ENCODE measurements at regions not wholly inside any gene's neighbourhood (a gene's known extent, or its start where the extent isn't known, plus 50 kb on each side); places are given as distances from the start of the nearest gene placed in this dataset.

DNA sequence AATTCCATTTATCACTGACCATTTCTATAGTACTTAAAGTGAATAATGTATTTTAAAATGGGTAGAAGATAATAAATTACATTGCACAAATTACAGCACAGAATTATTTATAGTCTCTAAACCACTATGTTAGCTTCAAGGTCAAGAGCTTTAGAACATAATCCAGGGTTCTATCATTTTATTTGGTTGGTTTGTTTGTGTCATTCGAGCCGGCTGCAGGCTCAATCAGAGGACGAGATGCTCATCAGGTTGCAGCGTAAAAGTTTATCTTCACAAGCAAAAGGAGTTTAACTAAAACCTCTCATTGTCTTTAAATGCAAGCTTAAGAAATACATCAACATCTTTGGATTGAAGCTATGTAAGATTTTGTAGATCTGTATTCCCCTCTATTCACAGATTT, 523.8 kb downstream of the EFNA5 start:
- no peak for DNase-seq (ENCODE audit: low read depth)

DNA sequence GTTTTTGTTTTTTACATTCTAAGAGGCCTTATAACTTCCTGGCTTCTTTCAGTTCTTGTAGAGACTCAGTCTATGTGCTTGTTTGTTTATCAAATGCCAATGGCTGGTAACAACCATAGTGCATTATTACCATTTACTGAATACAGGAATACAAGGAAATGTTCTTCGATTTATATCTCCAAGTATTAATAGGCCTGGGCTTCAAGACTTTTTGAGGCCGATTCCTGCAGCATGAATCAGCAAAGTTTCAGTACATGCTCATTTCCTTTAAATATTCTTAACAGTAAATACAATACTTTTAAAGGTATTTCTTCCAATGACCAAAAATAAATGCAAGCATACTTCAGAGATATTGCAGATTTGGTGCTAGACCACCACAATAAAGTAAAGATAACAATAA, 535.3 kb downstream of the EFNA5 start:
- DNase-seq (ENCODE audit: low read depth) = peak; percentile 5

DNA sequence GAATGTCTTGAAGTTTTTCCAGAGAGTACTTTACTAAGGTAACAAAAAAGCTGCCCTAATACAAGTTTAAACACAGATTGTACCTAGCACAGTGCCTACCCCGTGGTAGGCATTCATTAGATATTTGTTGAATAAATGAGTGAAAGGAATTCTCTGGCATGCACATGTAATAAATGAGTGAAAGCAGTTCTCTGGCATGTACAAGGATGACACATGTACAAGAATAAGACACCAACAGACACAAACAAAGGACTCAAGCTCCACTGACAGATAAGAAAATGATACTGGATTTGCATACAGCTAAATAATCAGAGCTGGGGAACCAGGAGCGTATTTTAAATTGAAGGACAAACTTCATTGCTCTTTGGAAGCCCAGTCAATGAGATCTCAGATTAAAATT, 535.8 kb downstream of the EFNA5 start:
- DNase-seq (ENCODE audit: low read depth) = no peak

DNA sequence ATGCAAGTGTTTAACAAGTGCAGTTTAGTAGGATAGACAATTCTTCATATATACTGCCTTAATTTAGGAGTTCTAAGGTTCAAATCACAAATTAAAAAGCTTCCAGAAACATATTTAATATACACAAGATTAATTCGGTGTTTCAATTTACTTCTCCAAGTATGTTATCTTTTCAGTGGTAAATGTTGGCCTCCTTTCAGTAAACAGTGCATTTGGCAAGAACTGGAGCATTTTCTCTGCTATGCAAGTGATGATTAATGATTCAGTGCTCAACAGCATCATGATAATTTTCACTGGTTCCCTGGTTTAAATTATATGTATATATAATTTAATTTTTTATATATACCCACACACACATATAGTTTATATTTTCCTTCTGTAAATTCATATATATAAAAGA, 541.7 kb downstream of the EFNA5 start:
- no peak for DNase-seq (ENCODE audit: low read depth)

DNA sequence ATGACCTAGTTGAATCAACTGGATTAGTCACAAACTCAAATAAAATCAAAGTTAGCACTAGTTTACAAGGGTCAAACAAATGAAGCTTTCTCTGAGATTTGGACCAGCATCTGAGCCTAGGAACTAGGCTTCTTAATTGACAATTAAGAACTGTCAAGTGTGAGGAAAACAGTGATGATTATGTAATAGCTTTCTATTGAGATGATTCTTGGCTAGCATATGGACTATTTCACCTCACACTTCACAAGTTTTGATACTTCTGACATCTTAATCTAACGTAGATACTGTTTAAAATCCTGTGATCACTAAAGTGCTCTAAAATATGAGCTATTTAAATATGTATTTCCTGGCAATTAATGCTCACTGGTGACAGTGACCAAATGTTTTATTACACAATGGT, 542.9 kb downstream of the EFNA5 start:
- DNase-seq (ENCODE audit: low read depth) = no peak

DNA sequence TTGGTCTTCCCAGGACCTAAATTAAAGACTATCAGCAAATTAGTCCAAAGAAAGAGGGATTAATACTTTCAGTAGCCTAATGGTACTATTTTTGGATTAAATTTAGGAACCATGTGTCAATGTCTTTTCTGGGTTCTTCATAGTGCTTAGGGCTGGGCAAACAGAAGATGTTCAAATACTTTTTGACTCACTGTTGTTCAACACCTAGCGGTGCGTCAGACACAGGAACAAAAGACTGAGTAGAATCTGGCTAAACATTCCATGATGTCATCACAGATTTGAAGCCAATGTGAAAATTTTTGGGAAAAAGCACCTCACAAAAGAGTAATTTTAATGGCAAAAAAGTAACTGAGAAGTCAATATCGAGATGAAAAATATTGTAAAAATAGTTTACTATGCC, 544.4 kb downstream of the EFNA5 start:
- no peak for DNase-seq (ENCODE audit: low read depth)

DNA sequence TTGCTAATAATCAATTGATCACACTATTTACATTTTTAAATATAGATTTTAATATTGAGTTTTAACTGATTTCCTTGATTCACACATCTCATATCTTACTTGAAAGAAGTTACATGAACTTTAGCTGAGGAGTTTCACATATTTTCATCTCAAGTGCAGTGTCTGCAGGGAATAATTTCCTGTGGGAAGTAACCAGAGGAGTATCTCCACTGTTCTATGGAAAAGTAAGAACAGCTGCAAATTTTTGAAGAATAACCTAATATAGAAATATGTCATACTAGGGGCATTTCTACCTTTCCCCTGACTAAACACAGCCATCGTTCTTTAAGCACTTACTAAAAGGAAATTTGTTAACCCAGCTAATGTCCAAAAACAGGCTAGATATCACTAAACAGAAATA, 546.4 kb downstream of the EFNA5 start:
- DNase-seq (ENCODE audit: low read depth) = no peak

DNA sequence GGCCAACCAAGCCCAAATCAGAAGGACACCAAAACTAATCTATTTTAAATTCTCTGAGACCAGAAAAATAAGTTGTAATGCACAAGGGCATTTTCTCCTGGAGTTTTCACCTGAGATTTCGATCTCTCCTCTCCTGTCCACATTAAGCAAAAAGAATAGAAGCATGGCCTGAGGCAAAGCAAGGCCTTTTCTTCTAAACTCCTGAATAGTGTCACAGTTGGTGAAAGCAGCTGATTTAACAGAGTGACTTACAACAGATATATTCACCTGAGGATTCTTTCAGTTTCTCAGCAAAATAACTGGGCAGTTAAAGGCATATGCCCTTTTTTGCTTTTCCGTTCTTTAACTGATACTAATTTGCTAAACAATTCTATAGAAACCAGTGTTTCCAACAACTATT, 547.7 kb downstream of the EFNA5 start:
- no peak for DNase-seq (ENCODE audit: low read depth)

DNA sequence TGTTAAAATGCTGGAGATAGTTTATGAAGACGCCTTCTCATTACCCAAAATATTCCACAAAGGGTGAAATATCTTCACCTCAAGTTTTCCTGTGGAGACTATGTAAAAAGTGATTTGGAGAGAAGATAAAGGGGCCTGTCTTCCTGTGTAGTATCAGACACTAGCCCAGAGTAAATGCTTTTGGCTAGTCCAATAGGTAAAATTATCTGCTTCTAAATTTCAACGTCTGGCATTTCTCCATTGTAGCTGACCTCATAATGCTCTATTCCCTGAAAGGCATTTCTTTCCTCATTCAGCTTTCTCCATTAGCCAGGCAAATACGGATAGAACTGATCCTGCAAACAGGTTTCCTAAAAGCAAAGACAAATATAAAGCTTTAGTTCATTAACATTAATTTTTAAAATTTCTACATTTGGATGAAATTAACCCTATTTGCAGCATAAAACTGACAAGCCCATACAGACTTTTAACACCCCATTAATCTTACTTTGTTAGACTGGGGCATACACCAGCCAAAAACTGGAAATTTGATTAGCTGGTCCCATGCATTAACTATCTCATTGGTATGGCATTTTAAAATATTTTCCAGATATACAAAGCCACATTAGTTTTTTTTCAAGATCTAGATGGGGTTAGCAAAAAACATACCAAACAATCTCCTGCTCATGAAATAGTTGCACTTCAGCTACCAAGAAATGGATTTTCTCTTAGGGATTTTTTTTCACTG, 548.8 kb downstream of the EFNA5 start:
- DNase-seq (ENCODE audit: low read depth) = no peak

DNA sequence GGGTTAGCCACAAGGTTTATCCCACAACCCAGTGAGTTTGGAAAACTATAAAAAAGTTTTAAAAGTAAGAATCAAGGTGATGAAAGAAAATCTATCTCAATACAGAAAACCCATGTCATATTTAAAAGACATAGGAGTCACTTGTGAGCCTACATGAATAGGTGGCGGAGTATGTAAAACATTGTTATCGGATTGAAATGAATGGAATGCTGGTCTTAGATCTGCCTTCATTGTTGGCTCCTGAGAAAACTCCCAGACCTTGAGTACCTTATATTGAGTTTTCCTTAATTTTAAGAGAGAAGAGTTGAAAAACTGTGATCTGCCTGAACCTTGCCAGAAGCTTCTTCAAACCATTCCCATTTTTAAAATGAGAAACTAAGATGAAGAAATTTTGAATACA, 551.1 kb downstream of the EFNA5 start:
- no peak for DNase-seq (ENCODE audit: low read depth)

DNA sequence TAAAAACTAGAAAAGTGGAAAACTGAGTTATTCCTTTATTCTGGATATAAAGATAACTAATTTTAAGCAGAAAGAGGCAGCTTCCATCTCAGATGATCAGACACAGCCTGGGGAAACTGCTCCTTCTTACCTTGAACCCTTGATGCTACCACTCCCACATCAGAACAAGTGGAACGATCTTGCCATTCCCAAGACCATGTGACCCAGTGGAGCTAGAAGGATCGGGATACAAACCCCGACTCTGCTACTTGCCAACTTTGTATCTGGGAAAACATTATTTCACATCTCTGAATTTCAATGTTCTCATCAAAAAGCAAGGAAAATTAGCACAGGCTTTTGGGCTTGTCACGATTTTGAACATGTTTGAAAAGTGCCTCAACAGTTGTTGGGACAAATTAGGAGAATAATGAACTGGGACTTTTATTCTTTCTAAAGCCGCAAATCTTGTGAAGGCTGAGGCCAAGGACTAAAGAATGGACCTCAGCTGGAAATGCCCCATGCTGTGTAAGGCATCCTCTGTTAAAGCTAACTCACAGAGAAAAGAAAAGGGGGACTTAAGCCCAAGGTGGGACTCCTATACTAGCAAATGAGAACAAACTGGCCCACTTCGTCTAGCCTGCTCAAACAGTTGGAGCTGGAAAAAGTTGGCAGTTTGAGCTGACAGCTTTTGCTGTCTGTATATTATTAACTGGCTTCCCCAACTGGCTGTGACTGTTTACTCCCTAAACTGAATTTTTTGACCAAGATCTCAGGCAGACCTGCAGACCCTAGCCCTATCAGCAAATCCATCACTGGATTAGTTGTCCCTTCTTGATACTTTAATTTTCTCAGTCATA, 552.3 kb downstream of the EFNA5 start:
- no peak for DNase-seq (ENCODE audit: low read depth)

DNA sequence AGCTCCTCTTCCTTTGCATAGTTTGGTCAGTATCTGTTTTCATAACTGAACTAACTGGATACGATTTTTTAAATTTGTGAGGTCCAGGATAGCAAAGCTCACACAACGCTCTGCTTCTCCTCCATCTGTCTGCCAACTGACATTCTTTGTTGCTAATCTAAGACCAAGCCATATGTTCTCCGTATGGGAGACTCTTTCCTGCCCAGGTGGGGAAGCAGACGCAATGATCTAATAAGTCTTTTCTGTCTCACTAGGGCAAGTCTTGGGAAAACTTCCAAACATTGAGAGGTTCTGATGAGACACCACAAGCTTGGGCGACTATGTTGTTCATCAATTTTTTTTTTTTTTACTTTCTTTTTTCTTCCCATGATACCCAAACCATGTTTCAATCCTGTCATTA, 558.5 kb downstream of the EFNA5 start:
- no peak for DNase-seq (ENCODE audit: low read depth)

DNA sequence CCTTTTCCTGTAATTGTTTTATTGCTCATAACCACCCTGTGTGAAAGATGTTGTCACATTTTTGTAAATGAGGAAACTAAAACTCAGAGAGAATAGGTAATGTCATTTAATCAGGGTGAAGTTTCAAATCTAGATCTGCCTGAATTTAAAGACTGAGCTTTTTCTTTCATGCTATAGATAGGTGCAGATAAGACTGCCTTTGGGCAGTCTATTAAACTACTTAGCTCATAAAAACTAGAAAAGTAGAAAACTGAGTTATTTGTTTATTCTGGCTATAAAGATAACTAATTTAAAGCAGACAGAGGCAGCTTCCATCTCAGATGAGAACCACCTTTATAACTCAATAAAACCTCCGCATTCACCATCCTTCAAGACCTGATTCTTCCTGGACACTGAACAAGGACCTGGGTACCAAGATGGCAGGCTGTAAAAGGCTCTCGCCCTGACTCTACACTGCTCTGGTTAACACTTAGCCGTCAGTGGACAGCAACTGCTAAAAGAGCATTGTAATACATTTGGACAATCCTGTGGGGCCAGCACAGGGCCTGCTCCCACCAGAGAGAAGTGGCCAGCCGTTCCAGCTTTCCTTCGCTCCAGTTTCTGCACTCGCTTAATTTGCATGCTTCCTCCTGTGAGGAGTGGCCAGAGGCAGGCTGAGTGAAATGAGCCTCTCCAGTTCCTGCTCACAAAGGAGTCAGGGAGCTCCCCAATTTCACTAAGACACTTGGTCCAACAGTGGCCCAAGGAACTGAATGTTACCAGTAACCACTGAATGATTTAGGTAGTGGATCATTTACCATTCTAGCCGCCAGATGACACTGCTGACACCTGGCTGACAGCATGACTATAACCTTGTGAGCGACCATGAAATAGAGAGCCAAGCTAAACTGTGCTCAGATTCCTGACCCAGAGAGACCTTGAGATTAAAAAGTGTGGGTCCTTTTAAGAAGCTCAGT, 566.4 kb downstream of the EFNA5 start:
- no peak for DNase-seq (ENCODE audit: low read depth)

DNA sequence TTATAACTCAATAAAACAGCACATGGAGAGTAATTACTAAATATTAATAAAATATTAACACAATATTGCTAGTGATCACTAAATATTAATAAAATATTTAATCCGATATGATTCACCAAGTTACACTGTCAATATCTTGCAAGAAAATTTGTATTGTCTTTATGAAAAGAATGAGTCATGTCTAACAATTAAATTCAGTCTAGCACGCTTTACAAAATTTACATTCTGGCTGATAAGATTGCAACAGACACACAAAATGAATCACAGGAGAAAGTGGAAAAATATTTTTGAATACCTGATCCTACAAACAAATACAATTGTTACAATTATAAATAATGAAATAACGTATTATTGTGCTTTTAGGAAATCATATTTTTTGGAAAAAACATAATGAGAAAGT, 567.2 kb downstream of the EFNA5 start:
- DNase-seq (ENCODE audit: low read depth) = no peak

DNA sequence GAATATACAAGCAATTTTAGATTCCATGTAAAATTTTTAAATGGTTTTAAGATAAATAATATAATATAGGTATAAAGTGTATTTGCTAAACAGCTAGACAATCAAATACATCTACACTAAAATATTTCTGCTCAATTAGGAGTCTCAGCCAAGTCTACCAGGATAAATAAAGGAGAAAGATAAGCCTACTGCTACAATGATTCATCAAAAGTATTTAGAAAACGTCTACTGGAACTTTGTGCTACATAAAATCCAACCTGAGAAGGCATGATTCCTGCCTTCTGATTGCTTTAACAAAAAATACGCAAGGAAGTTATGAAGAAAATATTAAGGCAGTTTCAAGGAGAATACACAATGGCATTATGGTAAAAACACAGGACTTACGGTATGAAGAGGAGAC, 570.6 kb downstream of the EFNA5 start:
- no peak for DNase-seq (ENCODE audit: low read depth)

DNA sequence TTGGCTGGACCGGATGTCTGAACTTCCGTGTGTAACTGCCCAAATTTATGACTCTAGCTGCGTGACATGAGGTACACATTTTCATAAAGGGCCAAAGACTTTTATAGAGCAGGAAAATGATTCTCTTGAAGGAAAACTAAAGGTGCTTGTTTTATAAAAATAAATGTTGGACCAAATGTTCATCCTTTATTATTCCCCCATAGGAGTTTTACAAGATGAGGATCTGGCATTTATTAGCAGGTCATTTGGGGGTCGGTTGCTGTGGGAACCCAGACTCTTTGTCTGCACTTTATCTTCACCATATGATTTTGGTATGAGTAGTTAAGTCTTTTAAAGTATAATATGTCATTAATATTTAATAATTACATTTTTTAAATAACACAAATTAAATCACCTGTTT, 571.2 kb downstream of the EFNA5 start:
- no peak for DNase-seq (ENCODE audit: low read depth)

DNA sequence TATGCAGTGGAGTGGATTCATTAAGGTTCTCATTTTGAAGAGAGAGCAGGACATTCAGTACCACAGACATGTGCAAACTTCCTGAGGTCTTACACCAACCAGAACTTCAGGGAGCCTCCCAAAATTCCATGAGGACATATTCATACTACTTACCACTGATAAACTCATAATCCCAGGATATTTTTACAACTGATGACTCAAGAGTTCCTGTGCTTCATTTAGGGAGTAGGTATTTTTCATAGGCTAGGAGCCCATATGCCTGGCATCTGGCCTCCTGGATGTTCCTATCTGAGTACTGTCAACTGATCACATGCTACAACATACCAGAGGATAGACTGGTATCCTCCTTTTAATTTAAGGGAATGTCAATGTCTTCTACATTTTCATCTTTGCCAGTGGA, 578.0 kb downstream of the EFNA5 start:
- DNase-seq (ENCODE audit: low read depth) = peak; percentile 15

DNA sequence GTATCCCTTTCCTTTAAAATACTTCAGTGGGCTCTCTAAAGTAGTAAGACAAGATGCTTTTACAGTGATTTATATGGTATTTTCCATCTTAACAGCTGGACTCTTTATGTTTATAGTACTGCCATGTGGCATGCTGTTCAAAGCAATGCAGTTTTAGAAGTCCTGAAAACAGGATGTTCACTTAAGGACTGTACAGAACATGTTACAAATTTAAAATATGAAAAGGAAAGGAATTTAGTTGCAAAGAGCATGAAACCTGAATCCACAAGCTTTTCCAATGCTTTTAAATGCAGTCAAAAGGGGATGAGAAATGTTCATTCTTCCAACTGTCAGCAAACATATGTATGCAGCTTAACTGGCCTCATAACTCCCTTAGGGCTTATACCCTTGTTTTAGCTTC, 580.2 kb downstream of the EFNA5 start:
- no peak for DNase-seq (ENCODE audit: low read depth)

DNA sequence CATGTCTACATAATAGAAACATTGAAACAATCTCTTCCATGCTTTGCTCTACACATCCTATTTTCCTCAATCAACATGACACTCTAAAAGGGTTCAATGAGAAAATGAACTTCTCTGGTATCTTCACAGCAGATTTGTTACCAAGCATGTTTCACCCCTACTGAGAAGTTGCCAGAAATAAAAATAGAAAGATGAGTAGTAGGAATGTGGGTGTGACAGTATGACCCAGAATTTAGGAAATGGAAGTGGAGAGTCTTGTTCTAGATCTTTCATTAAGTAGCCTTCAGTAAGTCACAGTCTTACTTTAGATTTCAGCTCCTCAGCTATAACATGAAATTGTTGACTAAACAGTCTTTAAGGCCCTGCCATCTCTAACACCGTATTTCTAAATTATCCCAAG, 581.8 kb downstream of the EFNA5 start:
- no peak for DNase-seq (ENCODE audit: low read depth)

DNA sequence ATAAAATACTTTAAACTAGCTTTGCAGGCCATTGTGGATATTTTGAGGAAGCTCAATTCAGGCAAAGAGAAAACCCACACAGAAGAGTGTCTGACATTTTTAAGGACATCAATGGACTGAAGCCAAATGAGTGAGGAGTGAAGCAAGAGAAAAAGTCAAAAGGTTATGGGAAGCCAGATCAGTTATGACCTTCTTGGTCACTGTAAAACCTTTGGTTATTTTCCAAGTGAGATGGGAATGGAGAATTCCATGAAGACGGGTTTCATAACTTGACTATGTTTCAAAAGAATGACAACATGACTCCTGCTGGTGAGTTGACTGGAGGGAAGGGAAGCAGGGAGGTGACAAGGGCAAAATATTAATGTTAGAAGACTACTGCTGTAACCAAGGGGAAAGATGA, 585.2 kb downstream of the EFNA5 start:
- no peak for DNase-seq (ENCODE audit: low read depth)

DNA sequence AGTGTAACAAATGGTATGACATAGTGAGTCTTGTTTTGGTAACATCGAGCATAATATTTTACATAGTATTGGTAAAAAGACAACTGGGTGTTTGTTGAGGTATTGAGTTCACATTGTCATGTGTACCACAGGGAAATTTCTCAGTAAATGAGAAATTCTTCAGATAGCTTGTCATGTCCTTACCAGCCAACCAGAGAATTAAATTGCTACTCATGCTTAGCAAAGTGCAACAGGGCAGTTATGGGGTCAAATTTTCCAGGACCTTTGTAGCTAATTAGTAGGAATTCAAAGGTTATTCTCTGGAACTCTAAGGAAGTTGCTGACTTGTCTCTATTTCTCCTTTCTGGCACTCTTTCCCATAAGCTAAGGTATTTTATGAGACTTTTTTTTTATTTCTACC, 595.7 kb downstream of the EFNA5 start:
- no peak for DNase-seq (ENCODE audit: low read depth)

DNA sequence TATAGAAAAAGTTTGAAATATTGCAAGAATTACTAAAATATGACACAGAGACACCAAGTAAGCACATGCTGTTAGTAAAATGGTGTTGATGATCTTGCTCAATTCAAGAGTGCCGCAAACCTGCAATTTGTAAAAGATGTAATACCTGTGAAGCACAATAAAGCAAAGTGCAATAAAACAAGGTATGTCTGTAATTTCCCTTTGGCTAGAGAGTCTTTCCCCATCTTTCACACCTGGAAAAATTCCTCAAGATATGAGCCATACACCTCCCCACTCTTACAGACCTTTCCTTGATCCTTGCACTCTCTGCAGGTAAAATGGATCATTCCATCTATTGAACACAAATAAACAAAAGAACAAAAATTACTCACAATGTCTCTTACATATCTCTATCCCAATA, 597.8 kb downstream of the EFNA5 start:
- no peak for DNase-seq (ENCODE audit: low read depth)

DNA sequence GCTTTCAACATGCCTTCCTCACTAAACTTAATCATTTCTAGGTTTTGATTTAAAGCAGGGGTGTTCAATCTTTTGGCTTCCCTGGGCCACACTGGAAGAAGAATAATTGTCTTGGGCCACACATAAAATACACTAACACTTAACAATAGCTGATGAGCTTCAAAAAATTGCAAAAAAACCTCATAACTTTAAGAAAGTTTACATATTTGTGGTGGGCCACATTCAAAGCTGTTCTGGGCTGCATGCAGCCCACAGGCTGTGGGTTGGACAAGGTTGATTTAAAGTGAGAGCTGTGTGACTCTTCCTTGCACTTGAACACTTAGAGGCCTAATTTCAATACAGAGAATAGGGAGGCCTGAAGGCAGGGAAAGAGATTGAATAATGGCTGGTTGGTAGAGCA, 598.3 kb downstream of the EFNA5 start:
- no peak for DNase-seq (ENCODE audit: low read depth)
